Suprapubic skin (tissue), 4 donors: ENCODE measurements at regions not wholly inside any gene's neighbourhood (a gene's known extent, or its start where the extent isn't known, plus 50 kb on each side); places are given as distances from the start of the nearest gene placed in this dataset.
A peak's percentile ranks its signal among the peaks of the same experiment; 100 is the strongest.

Experiments used
- DNase-seq, 2 donors: peaks; one replicate each; pipeline ENCODE4 v3.0.0-alpha.2; 2019; ENCODE audit warnings: low spot score in 2 of 2
- H3K27ac ChIP-seq: fragments of 200-600 bp; sonication (generic); one replicate; pipeline ENCODE4 v1.5.1; 2019
- H3K27me3 ChIP-seq: fragments of 200-600 bp; sonication (generic); one replicate; pipeline ENCODE4 v1.5.1; 2019
- H3K36me3 ChIP-seq: fragments of 200-600 bp; sonication (generic); one replicate; pipeline ENCODE4 v1.5.1; 2019
- H3K4me1 ChIP-seq: fragments of 200-600 bp; sonication (generic); one replicate; pipeline ENCODE4 v1.5.1; 2019
- H3K4me3 ChIP-seq: fragments of 200-600 bp; sonication (generic); one replicate; pipeline ENCODE4 v1.5.1; 2019; ENCODE audit warnings: mild to moderate bottlenecking
- H3K9me3 ChIP-seq: fragments of 200-600 bp; sonication (generic); one replicate; pipeline ENCODE4 v1.5.1; 2019
- CTCF ChIP-seq, 2 donors: fragments of 200-600 bp in 1 of 2; fragments of 450-650 bp in 1 of 2; sonication (generic) in 1 of 2; IDR thresholded peaks; one replicate each; pipeline ENCODE4 v1.5.1; 2016 to 2019; ENCODE audit warnings: antibody characterized with exemption in 2 of 2, mild to moderate bottlenecking in 1 of 2, moderate library complexity in 1 of 2
- EP300 ChIP-seq: sonication (generic); formaldehyde crosslinking; IDR thresholded peaks from one replicate; pipeline ENCODE4 v1.6.1; 2017; ENCODE audit warnings: antibody characterized with exemption
- POLR2A ChIP-seq, 2 donors: fragments of 450-650 bp; IDR thresholded peaks; one replicate each; pipeline ENCODE4 v1.6.1; 2017; ENCODE audit warnings: antibody characterized with exemption in 2 of 2, mild to moderate bottlenecking in 2 of 2, moderate library complexity in 2 of 2
- POLR2AphosphoS5 ChIP-seq, 3 donors: sonication (generic); formaldehyde crosslinking; IDR thresholded peaks; one replicate each; pipeline ENCODE4 v1.6.1; 2017; ENCODE audit warnings: antibody characterized with exemption in 3 of 3
- WGBS: methylation state at CpG from one replicate; pipeline ENCODE4 v1.1.5; 2018; 5-methylcytosine and 5-hydroxymethylcytosine counted together

GRCh38 chr12:128043317-128043716 lies 223.7 kb upstream of the TMEM132C start:
- DNase-seq: peak in 1 of 2 donors; percentile 18
- no peak overlapping the region for H3K27ac ChIP-seq
- 77% methylated on average over 7 of the region's 7 CpGs for WGBS
- H3K4me3 ChIP-seq: no peak overlapping the region
- no peak for TF ChIP-seq POLR2A (IDR thresholded peaks at IDR 0.05)
- no peak for TF ChIP-seq POLR2AphosphoS5 (IDR thresholded peaks at IDR 0.05)
- TF ChIP-seq EP300: no peak
- TF ChIP-seq CTCF (IDR thresholded peaks at IDR 0.05): no peak
- H3K36me3 ChIP-seq: no peaks in the 10 kb centered on the region
- H3K4me1 ChIP-seq: no peaks in the 10 kb centered on the region
- peaks cover 3% of the 10 kb centered on the region for H3K9me3 ChIP-seq
- H3K27me3 ChIP-seq: no peaks in the 10 kb centered on the region

- DNase-seq: peak in 1 of 2 donors; percentile 26
- WGBS: 56% methylated on average over 3 of the region's 3 CpGs
Measured at GRCh38 chr12:128047266-128048060, 219.5 kb upstream of the TMEM132C start.

GRCh38 chr12:128052331-128052730 lies 214.6 kb upstream of the TMEM132C start:
- H3K36me3 ChIP-seq: no peaks in the 10 kb centered on the region
- H3K4me3 ChIP-seq: no peak overlapping the region
- no peaks in the 10 kb centered on the region for H3K9me3 ChIP-seq
- 67% methylated on average over 8 of the region's 8 CpGs for WGBS
- no peaks in the 10 kb centered on the region for H3K4me1 ChIP-seq
- H3K27me3 ChIP-seq: no peaks in the 10 kb centered on the region
- TF ChIP-seq CTCF (IDR thresholded peaks at IDR 0.05): no peak
- no peak for TF ChIP-seq EP300
- TF ChIP-seq POLR2A (IDR thresholded peaks at IDR 0.05): no peak
- no peak for TF ChIP-seq POLR2AphosphoS5 (IDR thresholded peaks at IDR 0.05)
- no peak for DNase-seq
- no peak overlapping the region for H3K27ac ChIP-seq

More at GRCh38 chr12:128047266-128048060, 219.5 kb upstream of the TMEM132C start:
- no peak overlapping the region for H3K4me3 ChIP-seq
- H3K27me3 ChIP-seq: no peaks in the 10 kb centered on the region
- no peak overlapping the region for H3K27ac ChIP-seq
- H3K4me1 ChIP-seq: no peaks in the 10 kb centered on the region
- H3K36me3 ChIP-seq: no peaks in the 10 kb centered on the region
- no peak for TF ChIP-seq POLR2AphosphoS5 (IDR thresholded peaks at IDR 0.05)
- no peak for TF ChIP-seq POLR2A (IDR thresholded peaks at IDR 0.05)
- no peak for TF ChIP-seq CTCF (IDR thresholded peaks at IDR 0.05)
- H3K9me3 ChIP-seq: no peaks in the 10 kb centered on the region

DNA sequence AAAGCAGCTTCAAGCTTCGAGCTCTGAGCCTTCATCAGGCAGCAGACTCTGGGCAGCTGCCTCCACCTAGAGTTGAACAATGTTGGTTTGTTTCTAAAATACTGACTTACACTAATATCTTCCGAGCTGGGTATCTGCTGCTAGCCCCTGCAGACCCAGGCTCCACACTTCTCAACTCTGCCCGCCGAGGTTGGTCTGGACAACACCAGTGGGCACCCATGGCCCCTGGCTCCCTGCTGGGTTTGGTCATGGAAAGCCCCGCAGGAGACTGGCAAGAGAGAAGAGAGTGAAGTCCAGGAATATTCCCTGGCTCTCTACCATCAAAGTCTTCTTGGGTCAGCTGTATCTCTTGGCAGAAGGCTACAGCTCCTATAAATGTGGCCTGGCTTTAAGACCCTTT lies 214.2 kb upstream of the TMEM132C start:
- 82% methylated on average over 4 of the region's 5 CpGs for WGBS
- H3K27me3 ChIP-seq: no peaks in the 10 kb centered on the region

More for the DNA sequence above, 214.2 kb upstream of the TMEM132C start:
- no peak overlapping the region for H3K27ac ChIP-seq
- H3K9me3 ChIP-seq: no peaks in the 10 kb centered on the region
- TF ChIP-seq POLR2A (IDR thresholded peaks at IDR 0.05) (no peak), CTCF (IDR thresholded peaks at IDR 0.05) (no peak), POLR2AphosphoS5 (IDR thresholded peaks at IDR 0.05) (no peak), EP300 (no peak)
- no peaks in the 10 kb centered on the region for H3K36me3 ChIP-seq
- no peak overlapping the region for H3K4me3 ChIP-seq
- no peaks in the 10 kb centered on the region for H3K4me1 ChIP-seq
- peak in 1 of 2 donors; percentile 71 for DNase-seq
